ENCODE measurements at regions not wholly inside any gene's neighbourhood (a gene's known extent, or its start where the extent isn't known, plus 50 kb on each side); places are given as distances from the start of the nearest gene placed in this dataset.

DNA sequence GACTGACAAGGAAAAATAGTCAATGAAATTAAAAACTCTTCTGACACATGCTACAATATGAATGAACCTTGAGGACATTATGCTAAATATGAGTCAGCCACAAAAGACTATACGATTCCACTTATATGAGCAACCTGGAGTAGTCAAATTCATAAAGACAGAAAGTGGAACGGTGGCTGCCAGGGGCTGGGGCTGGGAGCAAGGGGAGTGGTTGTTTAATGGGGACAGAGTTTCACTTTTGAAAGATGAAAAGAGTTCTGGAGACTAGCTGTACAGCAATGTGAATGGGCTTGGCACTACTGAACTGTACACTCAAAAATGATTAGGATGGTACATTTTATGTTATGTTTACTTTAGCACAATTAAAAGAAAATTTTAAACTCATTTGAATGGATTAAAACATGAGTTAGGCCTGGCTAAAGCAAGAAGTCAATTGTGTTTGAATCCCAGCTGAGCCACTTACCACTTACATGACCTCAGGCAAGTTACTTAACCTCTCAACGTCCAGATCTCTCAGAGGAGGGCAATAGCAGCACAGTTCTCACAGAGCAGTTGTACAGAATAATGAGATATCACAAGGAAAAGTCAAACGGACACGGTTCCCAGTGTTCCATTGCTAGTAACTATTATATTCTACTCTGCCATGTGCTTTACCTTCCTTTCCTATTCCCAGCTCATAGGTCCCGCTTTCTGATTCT, 102.5 kb downstream of the SPTSSA start:
- TF ChIP-seq, protein P1, sequence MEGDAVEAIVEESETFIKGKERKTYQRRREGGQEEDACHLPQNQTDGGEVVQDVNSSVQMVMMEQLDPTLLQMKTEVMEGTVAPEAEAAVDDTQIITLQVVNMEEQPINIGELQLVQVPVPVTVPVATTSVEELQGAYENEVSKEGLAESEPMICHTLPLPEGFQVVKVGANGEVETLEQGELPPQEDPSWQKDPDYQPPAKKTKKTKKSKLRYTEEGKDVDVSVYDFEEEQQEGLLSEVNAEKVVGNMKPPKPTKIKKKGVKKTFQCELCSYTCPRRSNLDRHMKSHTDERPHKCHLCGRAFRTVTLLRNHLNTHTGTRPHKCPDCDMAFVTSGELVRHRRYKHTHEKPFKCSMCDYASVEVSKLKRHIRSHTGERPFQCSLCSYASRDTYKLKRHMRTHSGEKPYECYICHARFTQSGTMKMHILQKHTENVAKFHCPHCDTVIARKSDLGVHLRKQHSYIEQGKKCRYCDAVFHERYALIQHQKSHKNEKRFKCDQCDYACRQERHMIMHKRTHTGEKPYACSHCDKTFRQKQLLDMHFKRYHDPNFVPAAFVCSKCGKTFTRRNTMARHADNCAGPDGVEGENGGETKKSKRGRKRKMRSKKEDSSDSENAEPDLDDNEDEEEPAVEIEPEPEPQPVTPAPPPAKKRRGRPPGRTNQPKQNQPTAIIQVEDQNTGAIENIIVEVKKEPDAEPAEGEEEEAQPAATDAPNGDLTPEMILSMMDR (IDR thresholded peaks at IDR 0.05) = no peak
- peaks cover 4% of the 10 kb centered on the region for H3K27me3 Mint-ChIP-seq (ENCODE audit: unreplicated experiment)
- DNase-seq (ENCODE audit: extremely low spot score, unreplicated experiment) = no peak
- peak overlapping the region; percentile 55 for H3K27ac Mint-ChIP-seq (ENCODE audit: unreplicated experiment)
- H3K36me3 Mint-ChIP-seq (ENCODE audit: unreplicated experiment) = no peaks in the 10 kb centered on the region
- no peak overlapping the region for H3K4me3 Mint-ChIP-seq (ENCODE audit: unreplicated experiment)
- peaks cover 23% of the 10 kb centered on the region for H3K4me1 Mint-ChIP-seq (ENCODE audit: unreplicated experiment)
- H3K9me3 Mint-ChIP-seq (ENCODE audit: unreplicated experiment) = no peaks in the 10 kb centered on the region

DNA sequence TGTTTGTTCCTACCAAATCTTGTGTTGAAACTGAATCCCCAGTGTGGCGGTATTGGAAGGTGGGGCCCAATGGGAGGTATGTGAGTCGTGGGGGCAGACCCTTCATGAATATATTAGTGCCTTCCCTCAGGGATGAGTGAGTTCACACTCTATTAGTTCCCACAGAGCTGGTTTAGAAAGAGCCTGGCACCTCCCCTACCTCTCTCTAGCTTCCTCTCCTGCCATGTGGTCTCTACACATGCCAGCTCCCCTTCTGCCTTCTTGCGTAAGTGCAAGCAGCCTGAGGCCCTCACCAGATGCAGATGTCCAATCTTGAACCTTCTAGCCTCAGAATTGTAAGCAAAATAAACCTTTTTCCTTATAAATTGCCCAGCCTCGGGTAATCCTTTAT, 105.8 kb downstream of the SPTSSA start:
- H3K4me1 Mint-ChIP-seq (ENCODE audit: unreplicated experiment) = peaks cover 23% of the 10 kb centered on the region
- H3K27ac Mint-ChIP-seq (ENCODE audit: unreplicated experiment) = peak overlapping the region; percentile 17
- TF ChIP-seq, protein P1 (IDR thresholded peaks at IDR 0.05) = no peak
- H3K9me3 Mint-ChIP-seq (ENCODE audit: unreplicated experiment) = no peaks in the 10 kb centered on the region
- H3K36me3 Mint-ChIP-seq (ENCODE audit: unreplicated experiment) = no peaks in the 10 kb centered on the region
- H3K4me3 Mint-ChIP-seq (ENCODE audit: unreplicated experiment) = no peak overlapping the region
- no peaks in the 10 kb centered on the region for H3K27me3 Mint-ChIP-seq (ENCODE audit: unreplicated experiment)
- no peak for DNase-seq (ENCODE audit: extremely low spot score, unreplicated experiment)

DNA sequence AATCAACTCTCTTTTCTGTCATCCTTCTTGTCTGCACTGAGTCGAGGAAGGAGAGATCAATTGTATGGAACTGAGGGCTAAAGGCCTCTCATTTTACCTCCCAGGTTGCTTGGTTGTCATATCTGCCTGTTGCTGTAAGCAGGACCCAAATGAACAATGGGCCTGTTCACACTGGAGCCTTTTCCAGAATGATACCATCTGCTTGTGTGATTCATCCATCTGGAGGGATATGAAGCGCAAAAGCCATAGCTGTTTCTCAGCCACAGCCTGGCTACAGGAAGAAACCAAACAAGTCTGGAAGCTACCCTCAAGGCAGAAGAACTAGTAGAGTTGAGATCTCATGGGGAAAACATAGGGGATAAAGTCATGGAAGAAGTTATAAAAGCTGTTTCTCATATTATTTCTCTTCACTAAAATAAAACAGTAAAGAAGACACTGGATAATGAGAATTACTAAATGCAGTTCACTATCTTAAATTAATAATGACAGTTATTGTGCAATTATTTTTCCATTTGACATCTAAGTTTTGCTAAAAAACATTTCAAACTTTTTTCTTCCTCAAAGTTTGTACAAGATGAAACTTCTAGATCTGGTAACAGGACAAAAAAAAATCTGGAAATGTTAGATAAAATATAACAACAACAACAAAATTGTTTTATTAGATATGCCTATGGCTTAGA, 106.3 kb downstream of the SPTSSA start:
- no peaks in the 10 kb centered on the region for H3K9me3 Mint-ChIP-seq (ENCODE audit: unreplicated experiment)
- no peak overlapping the region for H3K4me3 Mint-ChIP-seq (ENCODE audit: unreplicated experiment)
- H3K27me3 Mint-ChIP-seq (ENCODE audit: unreplicated experiment) = no peaks in the 10 kb centered on the region
- no peaks in the 10 kb centered on the region for H3K36me3 Mint-ChIP-seq (ENCODE audit: unreplicated experiment)
- TF ChIP-seq, protein P1 (IDR thresholded peaks at IDR 0.05) = no peak
- H3K27ac Mint-ChIP-seq (ENCODE audit: unreplicated experiment) = peak overlapping the region; percentile 74
- no peak for DNase-seq (ENCODE audit: extremely low spot score, unreplicated experiment)
- peaks cover 23% of the 10 kb centered on the region for H3K4me1 Mint-ChIP-seq (ENCODE audit: unreplicated experiment)

DNA sequence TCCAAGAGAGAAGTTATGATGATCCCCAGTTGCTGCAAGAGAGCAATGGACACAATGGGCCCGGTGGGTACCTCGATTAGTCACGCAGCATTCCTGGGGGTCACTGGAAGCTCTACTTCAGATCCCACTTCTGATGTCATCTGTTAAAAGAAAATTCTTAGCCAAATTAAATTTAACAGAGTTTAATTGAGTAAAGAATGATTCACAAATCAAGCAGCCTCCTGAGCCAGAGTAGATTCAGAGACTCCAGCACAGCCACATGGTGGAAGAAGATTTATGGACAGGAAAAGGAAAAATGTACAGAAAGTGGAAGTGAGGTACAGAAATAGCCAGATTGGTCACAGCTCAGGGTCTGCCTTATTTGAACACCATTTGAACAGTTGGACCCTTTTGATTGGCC, 107.5 kb downstream of the SPTSSA start:
- Mint-ChIP-seq H3K36me3 (ENCODE audit: unreplicated experiment) (no peaks in the 10 kb centered on the region), H3K9me3 (ENCODE audit: unreplicated experiment) (no peaks in the 10 kb centered on the region), H3K27ac (ENCODE audit: unreplicated experiment) (no peak overlapping the region), H3K4me3 (ENCODE audit: unreplicated experiment) (no peak overlapping the region), H3K4me1 (ENCODE audit: unreplicated experiment) (peaks cover 19% of the 10 kb centered on the region), H3K27me3 (ENCODE audit: unreplicated experiment) (no peaks in the 10 kb centered on the region)
- TF ChIP-seq, protein P1 (IDR thresholded peaks at IDR 0.05) = no peak
- DNase-seq (ENCODE audit: extremely low spot score, unreplicated experiment) = no peak

DNA sequence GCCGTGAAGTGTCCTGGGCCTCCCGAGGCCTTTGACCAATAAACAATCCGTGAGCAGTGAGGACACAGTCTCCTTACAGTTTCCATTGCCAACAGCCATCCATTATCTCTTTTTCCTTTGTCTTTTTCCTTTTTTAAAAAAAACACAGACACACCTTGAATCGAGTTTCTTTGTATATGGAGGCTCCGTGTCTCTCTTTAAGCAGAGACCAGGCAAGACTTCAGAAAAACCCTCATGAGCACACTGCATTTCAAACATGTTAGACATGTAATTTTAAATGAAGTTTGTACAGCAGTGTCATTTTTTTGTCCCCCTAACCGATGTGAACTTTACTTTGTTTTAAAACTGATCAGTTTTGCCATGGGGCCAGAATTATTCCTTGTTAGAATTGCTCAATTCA, 111.1 kb downstream of the SPTSSA start:
- no peak for DNase-seq (ENCODE audit: extremely low spot score, unreplicated experiment)
- Mint-ChIP-seq H3K36me3 (ENCODE audit: unreplicated experiment) (no peaks in the 10 kb centered on the region), H3K27ac (ENCODE audit: unreplicated experiment) (no peak overlapping the region), H3K9me3 (ENCODE audit: unreplicated experiment) (peaks cover 13% of the 10 kb centered on the region), H3K4me3 (ENCODE audit: unreplicated experiment) (no peak overlapping the region), H3K27me3 (ENCODE audit: unreplicated experiment) (no peaks in the 10 kb centered on the region), H3K4me1 (ENCODE audit: unreplicated experiment) (peaks cover 6% of the 10 kb centered on the region)
- TF ChIP-seq, protein P1 (IDR thresholded peaks at IDR 0.05) = no peak
